HepG2 (cell line): ENCODE measurements at regions not wholly inside any gene's neighbourhood (a gene's known extent, or its start where the extent isn't known, plus 50 kb on each side); places are given as distances from the start of the nearest gene placed in this dataset.

Source experiments
- ATAC-seq: fragments of 200-7000 bp; cut with Tn5 transposase; 3 replicates; pipeline ENCODE4 v1.9.1; 2020; ENCODE audit warnings: mild to moderate bottlenecking, moderate library complexity
- BruUV-seq: library from RNA; stranded (reverse); fragments of 400-500 nt; replicated peaks from 2 replicates; lab custom pipeline; 2021; lab: Mats Ljungman, UMichigan
- CTCF ChIA-PET: fragments of 300-600 bp; formaldehyde crosslinking; extraction: SDS; loops from one replicate; lab custom pipeline; 2021; ENCODE audit warnings: low total read pairs, inconsistent platforms, low intra/inter-chr PET ratio; lab: Yijun Ruan, JAX
- POLR2A ChIA-PET: fragments of 350-600 bp; sonication (Branson Sonifier 250); formaldehyde crosslinking; loops from one replicate; lab custom pipeline; 2020; ENCODE audit warnings: antibody characterized with exemption, inconsistent platforms; lab: Yijun Ruan, JAX
- DNase-seq: peaks from one replicate; pipeline ENCODE4 v3.0.0-alpha.2; 2015; ENCODE audit warnings: low spot score
- FAIRE-seq: peaks from 3 replicates; lab custom pipeline; 2011; peaks lifted over from hg19 to GRCh38; lab: Jason Lieb, UNC
- H2AFZ ChIP-seq: one replicate; pipeline ENCODE4 v1.6.1; 2011; ENCODE audit warnings: low read length, inconsistent platforms
- H3K27ac ChIP-seq: fragments of 300-600 bp; 3 replicates; pipeline ENCODE4 v1.8.0; 2011; ENCODE audit warnings: mixed run types, mild to moderate bottlenecking, mixed read lengths, low read length, inconsistent platforms; ENCODE audit not compliant: insufficient read depth; ENCODE audit errors: extremely low read length
- H3K27me3 ChIP-seq, 2 experiments: fragments of 200-600 bp in 1 of 2; 2 replicates in 1 of 2; 3 replicates in 1 of 2; pipeline versions ENCODE4 v1.6.0 to v1.8.0; 2011; ENCODE audit warnings: low read length in 2 of 2, mild to moderate bottlenecking in 2 of 2, moderate library complexity in 2 of 2, inconsistent platforms in 1 of 2; ENCODE audit not compliant: insufficient read depth in 2 of 2, control insufficient read depth in 1 of 2
- H3K36me3 ChIP-seq, 2 experiments: fragments of 200-600 bp in 1 of 2; replicated peaks in 1 of 2; 2 replicates in 1 of 2; 3 replicates in 1 of 2; pipeline versions ENCODE4 v1.5.1 to v1.8.0; 2011; ENCODE audit warnings: low read length in 2 of 2, inconsistent platforms in 1 of 2; ENCODE audit not compliant: insufficient read depth in 2 of 2, control insufficient read depth in 1 of 2
- H3K4me1 ChIP-seq: 2 replicates; pipeline ENCODE4 v1.5.1; 2012; ENCODE audit warnings: low read length, inconsistent platforms; ENCODE audit not compliant: insufficient read depth
- H3K4me2 ChIP-seq: 2 replicates; pipeline ENCODE4 v1.6.0; 2011; ENCODE audit warnings: low read depth, low read length, inconsistent platforms
- H3K4me3 ChIP-seq, 3 experiments: fragments of 200-600 bp in 1 of 3; sonication (generic), shearing (Covaris generic) in 1 of 3; replicated peaks in 1 of 3; 2 replicates each; pipeline ENCODE4 v1.5.1; 2011 to 2016; ENCODE audit warnings: low read length in 3 of 3, inconsistent platforms in 2 of 3, low read depth in 2 of 3, mild to moderate bottlenecking in 2 of 3, control low read depth in 1 of 3, mixed read lengths in 1 of 3; ENCODE audit not compliant: insufficient read depth in 1 of 3
- H3K79me2 ChIP-seq: one replicate; pipeline ENCODE4 v1.6.1; 2011; ENCODE audit warnings: low read length, inconsistent platforms; ENCODE audit not compliant: insufficient read depth
- H3K9ac ChIP-seq: 2 replicates; pipeline ENCODE4 v1.6.0; 2011; ENCODE audit warnings: mild to moderate bottlenecking, low read depth, low read length, inconsistent platforms; ENCODE audit not compliant: insufficient read depth
- H3K9me3 ChIP-seq: 2 replicates; pipeline ENCODE4 v1.5.1; 2012; ENCODE audit warnings: mild to moderate bottlenecking, low read length
- H4K20me1 ChIP-seq: 2 replicates; pipeline ENCODE4 v1.6.0; 2011; ENCODE audit warnings: inconsistent platforms, mild to moderate bottlenecking, low read length, moderate library complexity; ENCODE audit not compliant: insufficient read depth
- AGO2 ChIP-seq: fragments of 200-400 bp; formaldehyde crosslinking; optimal IDR thresholded peaks from 2 replicates; pipeline ENCODE3; 2017; ENCODE audit warnings: mild to moderate bottlenecking, low read depth, low read length, moderate library complexity
- ATF1 ChIP-seq: IDR thresholded peaks from 2 replicates; pipeline ENCODE4 v1.6.1; 2016; ENCODE audit warnings: mild to moderate bottlenecking, control low read depth
- BRD4 ChIP-seq: sonication (generic); formaldehyde crosslinking; IDR thresholded peaks from 2 replicates; pipeline ENCODE4 v1.4.0; 2020; ENCODE audit warnings: missing genetic modification reagents
- FOXK1 ChIP-seq: sonication (generic); formaldehyde crosslinking; IDR thresholded peaks from 2 replicates; pipeline ENCODE4 v1.4.0; 2020; ENCODE audit warnings: low read depth, missing genetic modification reagents, borderline replicate concordance
- HOXA9 ChIP-seq: sonication (generic); formaldehyde crosslinking; IDR thresholded peaks from 2 replicates; pipeline ENCODE4 v1.8.1; 2022; ENCODE audit warnings: missing genetic modification reagents, mild to moderate bottlenecking, moderate library complexity, borderline replicate concordance
- NCOA2 ChIP-seq: sonication (generic); formaldehyde crosslinking; IDR thresholded peaks from 2 replicates; pipeline ENCODE4 v1.8.0; 2022; ENCODE audit warnings: inconsistent platforms
- NFATC3 ChIP-seq: sonication (generic); formaldehyde crosslinking; IDR thresholded peaks from 2 replicates; pipeline ENCODE4 v1.5.1; 2020; ENCODE audit warnings: mild to moderate bottlenecking, missing genetic modification reagents
- RELA ChIP-seq: sonication (generic); formaldehyde crosslinking; IDR thresholded peaks from 2 replicates; pipeline ENCODE4 v1.4.0; 2020; ENCODE audit warnings: missing genetic modification reagents
- SMAD1 ChIP-seq: sonication (generic); formaldehyde crosslinking; IDR thresholded peaks from 2 replicates; pipeline ENCODE4 v1.4.0; 2020; ENCODE audit warnings: missing genetic modification reagents, low read depth, mild to moderate bottlenecking, borderline replicate concordance
- ZNF136 ChIP-seq: sonication (generic); formaldehyde crosslinking; IDR thresholded peaks from 2 replicates; pipeline ENCODE4 v1.8.1; 2022; ENCODE audit warnings: low read depth, mild to moderate bottlenecking, moderate library complexity, missing genetic modification reagents
- ZNF251 ChIP-seq: sonication (generic); formaldehyde crosslinking; IDR thresholded peaks from 2 replicates; pipeline ENCODE4 v1.9.0; 2021; ENCODE audit warnings: mild to moderate bottlenecking, missing genetic modification reagents
- ZNF33A ChIP-seq: sonication (generic); formaldehyde crosslinking; IDR thresholded peaks from 2 replicates; pipeline ENCODE4 v1.5.1; 2020; ENCODE audit warnings: missing genetic modification reagents, mild to moderate bottlenecking, moderate library complexity, borderline replicate concordance
- ZNF343 ChIP-seq: sonication (generic); formaldehyde crosslinking; IDR thresholded peaks from 2 replicates; pipeline ENCODE4 v1.4.0; 2020; ENCODE audit warnings: mild to moderate bottlenecking, missing genetic modification reagents
- ZNF44 ChIP-seq: sonication (generic); formaldehyde crosslinking; IDR thresholded peaks from 2 replicates; pipeline ENCODE4 v1.5.1; 2020; ENCODE audit warnings: mild to moderate bottlenecking, missing genetic modification reagents
- ZNF441 ChIP-seq: sonication (generic); formaldehyde crosslinking; IDR thresholded peaks from 2 replicates; pipeline ENCODE4 v1.7.0; 2021; ENCODE audit warnings: missing genetic modification reagents, borderline replicate concordance
- ZNF513 ChIP-seq: sonication (generic); formaldehyde crosslinking; conservative IDR thresholded peaks from 2 replicates; pipeline ENCODE4 v1.5.0; 2020; ENCODE audit warnings: missing genetic modification reagents
- ZNF816 ChIP-seq: sonication (generic); formaldehyde crosslinking; IDR thresholded peaks from 2 replicates; pipeline ENCODE4 v1.8.0; 2022; ENCODE audit warnings: missing genetic modification reagents, mild to moderate bottlenecking, borderline replicate concordance
- ZNF891 ChIP-seq: sonication (generic); formaldehyde crosslinking; IDR thresholded peaks from 2 replicates; pipeline ENCODE4 v1.5.0; 2020; ENCODE audit warnings: mild to moderate bottlenecking, missing genetic modification reagents
- WGBS: methylation state at CpG from one replicate; pipeline ENCODE4 v1.1.6; 2017; ENCODE audit warnings: low lambda C conversion rate; 5-methylcytosine and 5-hydroxymethylcytosine counted together
- in situ Hi-C: cut with HindIII; loops from 2 replicates; pipeline ENCODE4 v1.10.0; 2017; ENCODE audit warnings: low pct_unique_long_range_greater_than_20kb; ENCODE audit not compliant: extremely low pct_ligation_motif_present
- intact Hi-C: fragments of 100-400 bp; cut with micrococcal nuclease; formaldehyde crosslinking; loops from one replicate; pipeline ENCODE4 v1.10.0; 2022; ENCODE audit not compliant: unreplicated experiment
- TF ChIP-seq, protein P1 (sequence below): fragments of 450-650 bp; IDR thresholded peaks from 2 replicates; pipeline ENCODE4 v1.6.1; 2017
- TF ChIP-seq, protein P2 (sequence below): sonication (generic); formaldehyde crosslinking; IDR thresholded peaks from 2 replicates; pipeline ENCODE4 v1.5.0; 2020; ENCODE audit warnings: missing genetic modification reagents

- Histone ChIP-seq H3K9ac (no peak overlapping the region), H3K79me2 (no peaks in the 10 kb centered on the region), H3K9me3 (no peaks in the 10 kb centered on the region), H3K4me1 (no peaks in the 10 kb centered on the region), H3K27ac (no peak overlapping the region), H4K20me1 (no peaks in the 10 kb centered on the region), H3K4me2 (no peak overlapping the region), H3K27me3 (no peaks in the 10 kb centered on the region), H3K4me3 (no peak overlapping the region), H2AFZ (no peak overlapping the region), H3K36me3 (no peaks in the 10 kb centered on the region)
- intact Hi-C loops (no loop called here), in situ Hi-C loops (no loop called here)
- TF ChIP-seq ZNF343 (CRISPR knock-in tag): no peak
- no peak for TF ChIP-seq NFATC3 (CRISPR knock-in tag)
- no peak for TF ChIP-seq ZNF136 (CRISPR knock-in tag)
- TF ChIP-seq HOXA9 (CRISPR knock-in tag): no peak
- TF ChIP-seq ZNF513: no peak
- TF ChIP-seq ZNF251 (CRISPR knock-in tag): no peak
- no peak for TF ChIP-seq ZNF816 (CRISPR knock-in tag)
- TF ChIP-seq ATF1 (CRISPR knock-in tag): no peak
- no peak for TF ChIP-seq SMAD1
- TF ChIP-seq, protein P1, sequence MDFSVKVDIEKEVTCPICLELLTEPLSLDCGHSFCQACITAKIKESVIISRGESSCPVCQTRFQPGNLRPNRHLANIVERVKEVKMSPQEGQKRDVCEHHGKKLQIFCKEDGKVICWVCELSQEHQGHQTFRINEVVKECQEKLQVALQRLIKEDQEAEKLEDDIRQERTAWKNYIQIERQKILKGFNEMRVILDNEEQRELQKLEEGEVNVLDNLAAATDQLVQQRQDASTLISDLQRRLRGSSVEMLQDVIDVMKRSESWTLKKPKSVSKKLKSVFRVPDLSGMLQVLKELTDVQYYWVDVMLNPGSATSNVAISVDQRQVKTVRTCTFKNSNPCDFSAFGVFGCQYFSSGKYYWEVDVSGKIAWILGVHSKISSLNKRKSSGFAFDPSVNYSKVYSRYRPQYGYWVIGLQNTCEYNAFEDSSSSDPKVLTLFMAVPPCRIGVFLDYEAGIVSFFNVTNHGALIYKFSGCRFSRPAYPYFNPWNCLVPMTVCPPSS: no peak
- no peak for TF ChIP-seq ZNF33A (CRISPR knock-in tag)
- TF ChIP-seq NCOA2 (CRISPR knock-in tag): no peak
- no peak for TF ChIP-seq ZNF891
- TF ChIP-seq ZNF44 (CRISPR knock-in tag): no peak
- no peak for TF ChIP-seq RELA (CRISPR knock-in tag)
- no peak for TF ChIP-seq ZNF441 (CRISPR knock-in tag)
- no peak for TF ChIP-seq BRD4
- no peak for TF ChIP-seq FOXK1 (CRISPR knock-in tag)
- TF ChIP-seq, protein P2, sequence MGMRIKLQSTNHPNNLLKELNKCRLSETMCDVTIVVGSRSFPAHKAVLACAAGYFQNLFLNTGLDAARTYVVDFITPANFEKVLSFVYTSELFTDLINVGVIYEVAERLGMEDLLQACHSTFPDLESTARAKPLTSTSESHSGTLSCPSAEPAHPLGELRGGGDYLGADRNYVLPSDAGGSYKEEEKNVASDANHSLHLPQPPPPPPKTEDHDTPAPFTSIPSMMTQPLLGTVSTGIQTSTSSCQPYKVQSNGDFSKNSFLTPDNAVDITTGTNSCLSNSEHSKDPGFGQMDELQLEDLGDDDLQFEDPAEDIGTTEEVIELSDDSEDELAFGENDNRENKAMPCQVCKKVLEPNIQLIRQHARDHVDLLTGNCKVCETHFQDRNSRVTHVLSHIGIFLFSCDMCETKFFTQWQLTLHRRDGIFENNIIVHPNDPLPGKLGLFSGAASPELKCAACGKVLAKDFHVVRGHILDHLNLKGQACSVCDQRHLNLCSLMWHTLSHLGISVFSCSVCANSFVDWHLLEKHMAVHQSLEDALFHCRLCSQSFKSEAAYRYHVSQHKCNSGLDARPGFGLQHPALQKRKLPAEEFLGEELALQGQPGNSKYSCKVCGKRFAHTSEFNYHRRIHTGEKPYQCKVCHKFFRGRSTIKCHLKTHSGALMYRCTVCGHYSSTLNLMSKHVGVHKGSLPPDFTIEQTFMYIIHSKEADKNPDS: no peak
- TF ChIP-seq AGO2: no peak
- WGBS: 0% methylated on average over 3 of the region's 3 CpGs
- DNase-seq: no peak
- no TSS peak for BruUV-seq
- POLR2A ChIA-PET: no interaction called here
- ATAC-seq: no peak
- FAIRE-seq: no peak
- CTCF ChIA-PET: no interaction called here
Observed at GRCh38 chr3:18188491-18188890, 236.6 kb downstream of the SATB1 start.
